EL (cell line): ENCODE measurements at regions not wholly inside any gene's neighbourhood (a gene's known extent, or its start where the extent isn't known, plus 50 kb on each side); places are given as distances from the start of the nearest gene placed in this dataset.

Experiments
- DNase-seq: peaks from one replicate; pipeline ENCODE4 v3.0.0-alpha.2; 2016

GRCh38 chr7:68457481-68457880, 1140.8 kb upstream of the AUTS2 start:
- no peak for DNase-seq

GRCh38 chr7:68458010-68458908, 1140.0 kb upstream of the AUTS2 start:
- no peak for DNase-seq

GRCh38 chr7:68461430-68461829, 1136.8 kb upstream of the AUTS2 start:
- no peak for DNase-seq

GRCh38 chr7:68470836-68471435, 1127.3 kb upstream of the AUTS2 start:
- no peak for DNase-seq

- DNase-seq, result no peak
Observed at GRCh38 chr7:68472688-68473087, 1125.6 kb upstream of the AUTS2 start.

- DNase-seq, result no peak
Observed at GRCh38 chr7:68474661-68475216, 1123.5 kb upstream of the AUTS2 start.

GRCh38 chr7:68476966-68477365, 1121.3 kb upstream of the AUTS2 start:
- no peak for DNase-seq

- DNase-seq, result no peak
Observed at GRCh38 chr7:68478326-68478725, 1119.9 kb upstream of the AUTS2 start.

GRCh38 chr7:68482800-68483199, 1115.5 kb upstream of the AUTS2 start:
- no peak for DNase-seq

- no peak for DNase-seq
Observed at GRCh38 chr7:68484731-68485130, 1113.5 kb upstream of the AUTS2 start.

GRCh38 chr7:68485253-68485917, 1112.9 kb upstream of the AUTS2 start:
- no peak for DNase-seq

GRCh38 chr7:68488341-68489060, 1109.8 kb upstream of the AUTS2 start:
- DNase-seq, result no peak

- no peak for DNase-seq
Observed at GRCh38 chr7:68491523-68492358, 1106.5 kb upstream of the AUTS2 start.

- DNase-seq, result no peak
Observed at GRCh38 chr7:68492359-68492690, 1106.0 kb upstream of the AUTS2 start.

- DNase-seq, result no peak
Observed at GRCh38 chr7:68503400-68503799, 1094.9 kb upstream of the AUTS2 start.

GRCh38 chr7:68504716-68505115, 1093.6 kb upstream of the AUTS2 start:
- DNase-seq, result no peak

GRCh38 chr7:68505721-68506120, 1092.6 kb upstream of the AUTS2 start:
- DNase-seq, result no peak

GRCh38 chr7:68507668-68508067, 1090.6 kb upstream of the AUTS2 start:
- no peak for DNase-seq

- DNase-seq, result no peak
Observed at GRCh38 chr7:68509054-68509453, 1089.2 kb upstream of the AUTS2 start.

- DNase-seq, result no peak
Observed at GRCh38 chr7:68509603-68510002, 1088.7 kb upstream of the AUTS2 start.

GRCh38 chr7:68511281-68511680, 1087.0 kb upstream of the AUTS2 start:
- no peak for DNase-seq

- no peak for DNase-seq
Observed at GRCh38 chr7:68512466-68512865, 1085.8 kb upstream of the AUTS2 start.
